Mesothelial cell of epicardium (in vitro differentiated cells): ENCODE measurements at regions not wholly inside any gene's neighbourhood (a gene's known extent, or its start where the extent isn't known, plus 50 kb on each side); places are given as distances from the start of the nearest gene placed in this dataset.

Source experiments
- DNase-seq, 2 experiments: peaks; one replicate each; pipeline ENCODE4 v3.0.0; 2021; ENCODE audit warnings: low spot score in 2 of 2; ENCODE audit not compliant: unreplicated experiment in 2 of 2
- H3K27ac Mint-ChIP-seq: 2 replicates; pipeline ENCODE4 v1.8.0; 2021; ENCODE audit warnings: mixed read lengths
- H3K27me3 Mint-ChIP-seq: 2 replicates; pipeline ENCODE4 v1.8.0; 2021; ENCODE audit warnings: low read depth, mixed read lengths
- H3K36me3 Mint-ChIP-seq: 2 replicates; pipeline ENCODE4 v1.8.0; 2021; ENCODE audit warnings: mixed read lengths
- H3K4me1 Mint-ChIP-seq: 2 replicates; pipeline ENCODE4 v1.8.0; 2021; ENCODE audit warnings: mixed read lengths
- H3K4me3 Mint-ChIP-seq: 2 replicates; pipeline ENCODE4 v1.8.0; 2021; ENCODE audit warnings: mild to moderate bottlenecking, moderate library complexity, mixed read lengths
- H3K9me3 Mint-ChIP-seq: 2 replicates; pipeline ENCODE4 v1.8.0; 2021; ENCODE audit warnings: mixed read lengths
- TF ChIP-seq, protein P1 (sequence below): fragments of 200-600 bp; sonication (generic); IDR thresholded peaks from one replicate; pipeline ENCODE4 v1.5.0; 2021; ENCODE audit warnings: antibody characterized with exemption; ENCODE audit not compliant: unreplicated experiment

DNA sequence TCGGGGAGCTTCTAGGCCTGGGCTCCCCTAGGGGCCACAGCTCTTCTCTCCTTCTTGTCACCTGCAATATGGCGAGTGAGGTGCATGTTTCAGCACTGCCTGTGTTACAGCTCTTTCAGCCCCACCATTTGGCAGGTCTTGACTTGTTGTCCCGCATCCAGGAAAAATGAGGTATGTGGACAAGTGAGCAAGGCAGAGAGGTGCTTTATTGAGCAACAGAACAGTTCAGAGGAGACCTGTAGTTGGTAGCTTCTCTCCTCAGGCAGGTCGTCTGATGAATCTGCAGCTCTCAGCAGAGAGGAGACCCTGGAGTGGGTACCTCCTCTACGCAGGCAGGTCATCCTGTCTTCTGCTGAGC is 208.2 kb upstream of the USP25 start:
- Mint-ChIP-seq H3K27ac (no peak overlapping the region), H3K4me1 (no peaks in the 10 kb centered on the region), H3K4me3 (no peak overlapping the region), H3K27me3 (no peaks in the 10 kb centered on the region), H3K36me3 (no peaks in the 10 kb centered on the region), H3K9me3 (peaks cover 3% of the 10 kb centered on the region)
- TF ChIP-seq, protein P1, sequence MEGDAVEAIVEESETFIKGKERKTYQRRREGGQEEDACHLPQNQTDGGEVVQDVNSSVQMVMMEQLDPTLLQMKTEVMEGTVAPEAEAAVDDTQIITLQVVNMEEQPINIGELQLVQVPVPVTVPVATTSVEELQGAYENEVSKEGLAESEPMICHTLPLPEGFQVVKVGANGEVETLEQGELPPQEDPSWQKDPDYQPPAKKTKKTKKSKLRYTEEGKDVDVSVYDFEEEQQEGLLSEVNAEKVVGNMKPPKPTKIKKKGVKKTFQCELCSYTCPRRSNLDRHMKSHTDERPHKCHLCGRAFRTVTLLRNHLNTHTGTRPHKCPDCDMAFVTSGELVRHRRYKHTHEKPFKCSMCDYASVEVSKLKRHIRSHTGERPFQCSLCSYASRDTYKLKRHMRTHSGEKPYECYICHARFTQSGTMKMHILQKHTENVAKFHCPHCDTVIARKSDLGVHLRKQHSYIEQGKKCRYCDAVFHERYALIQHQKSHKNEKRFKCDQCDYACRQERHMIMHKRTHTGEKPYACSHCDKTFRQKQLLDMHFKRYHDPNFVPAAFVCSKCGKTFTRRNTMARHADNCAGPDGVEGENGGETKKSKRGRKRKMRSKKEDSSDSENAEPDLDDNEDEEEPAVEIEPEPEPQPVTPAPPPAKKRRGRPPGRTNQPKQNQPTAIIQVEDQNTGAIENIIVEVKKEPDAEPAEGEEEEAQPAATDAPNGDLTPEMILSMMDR, result no peak
- no peak for DNase-seq

DNA sequence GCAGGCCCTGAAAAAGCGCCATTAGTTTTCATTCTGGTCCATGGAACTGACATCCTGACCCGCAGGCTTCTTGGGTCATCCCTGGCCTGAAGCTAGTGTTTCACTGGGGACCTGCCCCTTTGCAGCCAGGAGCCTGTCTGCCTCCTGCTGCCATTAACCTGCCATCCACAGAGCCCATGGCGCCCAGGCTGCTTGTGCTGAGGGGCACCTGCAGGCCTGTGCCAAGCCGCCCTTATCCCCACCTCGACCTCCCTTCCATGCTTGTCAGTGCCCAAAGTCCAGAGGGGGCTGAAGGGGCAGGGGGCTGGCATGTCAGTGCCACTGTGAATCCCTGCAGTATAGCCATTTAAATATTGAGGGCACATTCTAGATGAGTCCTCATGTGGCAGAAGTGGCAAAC is 207.6 kb upstream of the USP25 start:
- TF ChIP-seq, protein P1, result no peak
- no peak for DNase-seq
- H3K36me3 Mint-ChIP-seq, result no peaks in the 10 kb centered on the region
- H3K9me3 Mint-ChIP-seq, result peaks cover 3% of the 10 kb centered on the region
- H3K27me3 Mint-ChIP-seq, result no peaks in the 10 kb centered on the region
- H3K27ac Mint-ChIP-seq, result no peak overlapping the region
- H3K4me3 Mint-ChIP-seq, result no peak overlapping the region
- no peaks in the 10 kb centered on the region for H3K4me1 Mint-ChIP-seq

DNA sequence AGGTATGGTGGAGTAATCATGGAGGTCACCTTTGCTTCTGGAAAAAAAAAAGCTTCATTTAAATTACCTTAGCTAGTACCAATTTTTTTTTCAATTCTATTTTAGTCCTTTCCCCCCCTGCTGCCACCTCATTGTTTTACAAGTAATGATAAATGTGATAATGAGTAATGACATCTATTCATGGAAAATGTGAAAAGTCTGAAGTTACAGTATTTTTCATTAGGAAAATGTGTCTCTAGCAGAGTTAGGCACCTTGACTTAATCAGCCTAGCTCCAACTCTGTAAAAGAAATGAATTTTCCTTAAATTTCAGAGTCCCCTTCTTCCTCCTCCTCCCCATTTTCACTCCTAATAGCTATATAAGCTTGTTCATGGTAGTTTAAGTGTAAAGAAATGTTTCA is 204.9 kb upstream of the USP25 start:
- H3K4me3 Mint-ChIP-seq, result no peak overlapping the region
- H3K9me3 Mint-ChIP-seq, result peaks cover 1% of the 10 kb centered on the region

DNA sequence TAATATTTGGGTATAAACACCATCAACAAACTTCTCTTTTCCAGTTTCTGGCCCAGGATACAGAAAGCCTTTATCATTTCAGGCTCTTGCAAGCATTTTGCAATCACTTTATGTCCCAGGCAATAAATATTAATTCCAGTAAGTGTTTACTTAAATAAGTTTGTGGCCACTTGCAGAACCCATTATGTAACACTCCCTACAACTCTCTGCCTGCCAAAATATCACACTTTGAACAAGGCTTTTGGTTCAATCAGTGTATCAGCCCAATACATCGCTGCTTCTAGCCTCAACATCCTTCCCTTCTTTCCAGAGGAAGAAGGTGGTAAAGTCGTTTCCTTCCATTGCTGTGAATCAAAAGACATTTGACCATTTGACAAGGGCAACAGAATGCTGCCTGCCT is 203.0 kb upstream of the USP25 start:
- Mint-ChIP-seq H3K36me3 (peaks cover 3% of the 10 kb centered on the region), H3K4me1 (no peaks in the 10 kb centered on the region), H3K27ac (no peak overlapping the region), H3K9me3 (peaks cover 14% of the 10 kb centered on the region), H3K27me3 (no peaks in the 10 kb centered on the region), H3K4me3 (no peak overlapping the region)
- TF ChIP-seq, protein P1, result no peak
- no peak for DNase-seq

More for the DNA sequence above, 204.9 kb upstream of the USP25 start:
- TF ChIP-seq, protein P1, result no peak
- Mint-ChIP-seq H3K27me3 (no peaks in the 10 kb centered on the region), H3K36me3 (no peaks in the 10 kb centered on the region), H3K27ac (no peak overlapping the region), H3K4me1 (no peaks in the 10 kb centered on the region)
- DNase-seq, result no peak

DNA sequence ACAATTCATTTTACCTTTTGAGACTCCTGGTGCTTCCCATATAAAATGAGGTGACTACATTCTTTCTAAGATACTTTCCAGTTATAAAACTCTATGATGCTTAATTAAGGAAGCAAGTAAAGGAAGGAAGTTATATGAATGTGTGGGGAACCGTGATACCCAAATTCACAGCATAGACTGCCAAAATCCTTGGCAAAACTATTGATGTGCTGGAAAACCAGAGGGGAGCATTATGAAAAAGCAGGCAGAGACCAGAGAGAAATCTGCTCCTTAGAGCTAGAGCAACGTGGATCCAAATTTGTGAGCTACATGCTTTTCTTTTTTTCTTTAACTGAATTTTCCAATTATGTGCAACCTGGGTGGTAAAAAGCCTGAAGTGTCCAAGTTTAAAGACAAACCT is 201.4 kb upstream of the USP25 start:
- Mint-ChIP-seq H3K27ac (no peak overlapping the region), H3K36me3 (peaks cover 3% of the 10 kb centered on the region), H3K27me3 (no peaks in the 10 kb centered on the region), H3K9me3 (peaks cover 14% of the 10 kb centered on the region), H3K4me1 (no peaks in the 10 kb centered on the region), H3K4me3 (no peak overlapping the region)
- DNase-seq, result no peak
- TF ChIP-seq, protein P1, result no peak

DNA sequence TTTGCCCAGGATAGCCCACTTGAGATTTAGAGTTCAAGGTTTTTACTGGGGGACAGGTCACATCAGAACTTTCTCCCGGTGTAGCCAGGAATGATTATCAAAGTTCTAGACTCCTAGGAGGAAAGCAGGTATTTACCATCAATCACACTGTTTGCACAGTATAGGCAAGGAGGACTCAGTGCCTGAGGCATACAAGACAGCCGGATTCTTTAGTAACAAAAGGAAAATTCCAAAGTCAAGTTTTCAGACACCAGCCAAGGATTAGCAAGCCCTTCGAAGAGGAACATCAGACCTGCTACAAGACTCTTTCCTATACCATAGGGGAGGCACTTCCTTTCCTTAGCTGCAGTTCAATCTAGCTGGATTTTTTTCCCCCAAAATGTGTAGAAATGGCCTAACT is 197.8 kb upstream of the USP25 start:
- peaks cover 14% of the 10 kb centered on the region for H3K9me3 Mint-ChIP-seq
- H3K4me1 Mint-ChIP-seq, result peaks cover 3% of the 10 kb centered on the region
- H3K27ac Mint-ChIP-seq, result no peak overlapping the region
- no peak for DNase-seq
- H3K27me3 Mint-ChIP-seq, result no peaks in the 10 kb centered on the region
- no peak overlapping the region for H3K4me3 Mint-ChIP-seq
- H3K36me3 Mint-ChIP-seq, result peaks cover 3% of the 10 kb centered on the region
- TF ChIP-seq, protein P1, result no peak
